Left renal pelvis (tissue), 4 donors: ENCODE measurements at regions not wholly inside any gene's neighbourhood (a gene's known extent, or its start where the extent isn't known, plus 50 kb on each side); places are given as distances from the start of the nearest gene placed in this dataset.

Source experiments
- DNase-seq, 4 donors: peaks; one replicate each; pipeline ENCODE4 v3.0.0-alpha.2; 2013; ENCODE audit warnings: low read depth in 4 of 4, low spot score in 3 of 4

- DNase-seq = no peak
Observed at GRCh38 chr3:135310317-135310716, 515.3 kb downstream of the EPHB1 start.

GRCh38 chr3:135311699-135312098 lies 516.6 kb downstream of the EPHB1 start:
- DNase-seq = peak in 2 of 4 donors; percentile 10 to 21

- DNase-seq = peak in 1 of 4 donors; percentile 1
Observed at GRCh38 chr3:135314237-135314636, 519.2 kb downstream of the EPHB1 start.

GRCh38 chr3:135324301-135324700 lies 529.2 kb downstream of the EPHB1 start:
- no peak for DNase-seq

- peak in 1 of 4 donors; percentile 3 for DNase-seq
Observed at GRCh38 chr3:135325096-135325495, 530.0 kb downstream of the EPHB1 start.

- no peak for DNase-seq
Observed at GRCh38 chr3:135325726-135326235, 530.7 kb downstream of the EPHB1 start.

GRCh38 chr3:135326851-135327250 lies 531.8 kb downstream of the EPHB1 start:
- no peak for DNase-seq

GRCh38 chr3:135328036-135328435 lies 533.0 kb downstream of the EPHB1 start:
- no peak for DNase-seq

GRCh38 chr3:135329479-135329878 lies 534.4 kb downstream of the EPHB1 start:
- no peak for DNase-seq

GRCh38 chr3:135337192-135337591 lies 542.1 kb downstream of the EPHB1 start:
- DNase-seq = no peak

GRCh38 chr3:135348690-135349089 lies 553.6 kb downstream of the EPHB1 start:
- DNase-seq = no peak

GRCh38 chr3:135349254-135349948 lies 554.3 kb downstream of the EPHB1 start:
- no peak for DNase-seq

- DNase-seq = no peak
Observed at GRCh38 chr3:135352213-135352612, 557.2 kb downstream of the EPHB1 start.

GRCh38 chr3:135362889-135363288 lies 567.8 kb downstream of the EPHB1 start:
- DNase-seq = no peak

GRCh38 chr3:135364676-135365075 lies 569.6 kb downstream of the EPHB1 start:
- DNase-seq = no peak

GRCh38 chr3:135366816-135367215 lies 571.8 kb downstream of the EPHB1 start:
- no peak for DNase-seq

GRCh38 chr3:135368316-135368715 lies 573.3 kb downstream of the EPHB1 start:
- DNase-seq = no peak

- no peak for DNase-seq
Observed at GRCh38 chr3:135368781-135369180, 573.7 kb downstream of the EPHB1 start.

GRCh38 chr3:135374571-135374970 lies 579.5 kb downstream of the EPHB1 start:
- no peak for DNase-seq

GRCh38 chr3:135382188-135382587 lies 583.3 kb upstream of the PPP2R3A start:
- no peak for DNase-seq

- DNase-seq = no peak
Observed at GRCh38 chr3:135382621-135383020, 582.9 kb upstream of the PPP2R3A start.

GRCh38 chr3:135383301-135383700 lies 582.2 kb upstream of the PPP2R3A start:
- DNase-seq = no peak

GRCh38 chr3:135392151-135392550 lies 573.4 kb upstream of the PPP2R3A start:
- no peak for DNase-seq
